DOHH2 (cell line): ENCODE measurements at regions not wholly inside any gene's neighbourhood (a gene's known extent, or its start where the extent isn't known, plus 50 kb on each side); places are given as distances from the start of the nearest gene placed in this dataset.

Source experiments
- H3F3A ChIP-seq: fragments of 200-600 bp; sonication (generic), shearing (Covaris generic); 2 replicates; pipeline ENCODE4 v1.6.0; 2016; ENCODE audit warnings: antibody characterized with exemption, mild to moderate bottlenecking; ENCODE audit not compliant: control insufficient read depth, insufficient read depth
- H3K27ac ChIP-seq: fragments of 200-600 bp; sonication (generic); 2 replicates; pipeline ENCODE4 v1.5.1; 2014; ENCODE audit warnings: low read depth, mild to moderate bottlenecking, low read length, moderate library complexity
- H3K27me3 ChIP-seq: fragments of 200-600 bp; sonication (generic); 2 replicates; pipeline ENCODE4 v1.6.1; 2014; ENCODE audit warnings: mild to moderate bottlenecking, low read length, mixed read lengths; ENCODE audit not compliant: control insufficient read depth
- H3K36me3 ChIP-seq: fragments of 200-600 bp; sonication (generic); 2 replicates; pipeline ENCODE4 v1.6.1; 2014; ENCODE audit warnings: mild to moderate bottlenecking, low read length, moderate library complexity, mixed read lengths; ENCODE audit not compliant: control insufficient read depth
- H3K4me1 ChIP-seq: fragments of 200-600 bp; sonication (generic); 2 replicates; pipeline ENCODE4 v1.6.1; 2014; ENCODE audit warnings: mild to moderate bottlenecking, low read length, mixed read lengths; ENCODE audit not compliant: control insufficient read depth
- H3K4me2 ChIP-seq: fragments of 200-600 bp; sonication (generic); 2 replicates; pipeline ENCODE4 v1.6.0; 2014; ENCODE audit warnings: mild to moderate bottlenecking, low read length, moderate library complexity
- H3K4me3 ChIP-seq: fragments of 200-600 bp; sonication (generic); 2 replicates; pipeline ENCODE4 v1.5.1; 2014; ENCODE audit warnings: mild to moderate bottlenecking, low read length, mixed read lengths
- H3K79me2 ChIP-seq: fragments of 200-600 bp; sonication (generic); 2 replicates; pipeline ENCODE4 v1.6.1; 2014; ENCODE audit warnings: mild to moderate bottlenecking, low read length, mixed read lengths; ENCODE audit not compliant: control insufficient read depth
- H3K9me2 ChIP-seq: fragments of 200-600 bp; sonication (generic); replicated peaks from 2 replicates; pipeline ENCODE4 v1.6.1; 2014; ENCODE audit warnings: mild to moderate bottlenecking, low read length, mixed read lengths; ENCODE audit not compliant: control insufficient read depth
- H3K9me3 ChIP-seq: fragments of 200-600 bp; sonication (generic); 2 replicates; pipeline ENCODE4 v1.6.1; 2014; ENCODE audit warnings: antibody characterized with exemption, low read length, mixed read lengths; ENCODE audit not compliant: control insufficient read depth, insufficient read depth
- H4K20me1 ChIP-seq: fragments of 200-600 bp; sonication (generic); 2 replicates; pipeline ENCODE4 v1.6.0; 2014; ENCODE audit warnings: low read depth, mild to moderate bottlenecking, antibody characterized with exemption, low read length, moderate library complexity; ENCODE audit not compliant: control insufficient read depth, insufficient read depth
- CTCF ChIP-seq: fragments of 200-600 bp; sonication (generic); IDR thresholded peaks from one replicate; pipeline ENCODE4 v1.5.1; 2014; ENCODE audit warnings: antibody characterized with exemption, mild to moderate bottlenecking, low read depth, low read length; ENCODE audit not compliant: poor library complexity, severe bottlenecking
- EZH2phosphoT487 ChIP-seq: fragments of 200-600 bp; sonication (generic); IDR thresholded peaks from 2 replicates; pipeline ENCODE4 v1.6.1; 2017; ENCODE audit warnings: borderline replicate concordance, mild to moderate bottlenecking, antibody characterized with exemption, low read length, moderate library complexity, mixed read lengths

- Histone ChIP-seq H4K20me1 (no peaks in the 10 kb centered on the region), H3K4me2 (no peak overlapping the region), H3K79me2 (no peaks in the 10 kb centered on the region), H3K27ac (no peak overlapping the region), H3K4me1 (no peaks in the 10 kb centered on the region), H3K27me3 (peaks cover 23% of the 10 kb centered on the region), H3F3A (no peaks in the 10 kb centered on the region), H3K9me2 (no peaks in the 10 kb centered on the region), H3K4me3 (no peak overlapping the region), H3K9me3 (no peaks in the 10 kb centered on the region), H3K36me3 (no peaks in the 10 kb centered on the region)
- TF ChIP-seq EZH2phosphoT487 (no peak), CTCF (no peak)
Observed at GRCh38 chr7:26584326-26584725, 280.1 kb downstream of the SKAP2 start.

GRCh38 chr7:26584987-26585665 lies 279.3 kb downstream of the SKAP2 start:
- TF ChIP-seq EZH2phosphoT487, result no peak
- no peak for TF ChIP-seq CTCF
- no peak overlapping the region for H3K4me2 ChIP-seq
- H3K4me3 ChIP-seq, result no peak overlapping the region
- no peaks in the 10 kb centered on the region for H4K20me1 ChIP-seq
- no peaks in the 10 kb centered on the region for H3K9me2 ChIP-seq
- H3K27me3 ChIP-seq, result peaks cover 24% of the 10 kb centered on the region
- H3K9me3 ChIP-seq, result no peaks in the 10 kb centered on the region
- no peaks in the 10 kb centered on the region for H3K79me2 ChIP-seq
- H3K27ac ChIP-seq, result no peak overlapping the region
- H3K4me1 ChIP-seq, result no peaks in the 10 kb centered on the region
- H3K36me3 ChIP-seq, result no peaks in the 10 kb centered on the region
- H3F3A ChIP-seq, result no peaks in the 10 kb centered on the region

GRCh38 chr7:26587536-26587935 lies 276.9 kb downstream of the SKAP2 start:
- Histone ChIP-seq H3K4me2 (no peak overlapping the region), H3K27ac (no peak overlapping the region), H3K27me3 (peaks cover 23% of the 10 kb centered on the region)

More at GRCh38 chr7:26587536-26587935, 276.9 kb downstream of the SKAP2 start:
- Histone ChIP-seq H3F3A (no peaks in the 10 kb centered on the region), H3K9me3 (no peaks in the 10 kb centered on the region), H3K4me3 (no peak overlapping the region), H3K79me2 (no peaks in the 10 kb centered on the region), H3K36me3 (no peaks in the 10 kb centered on the region), H3K9me2 (no peaks in the 10 kb centered on the region), H4K20me1 (no peaks in the 10 kb centered on the region), H3K4me1 (no peaks in the 10 kb centered on the region)
- no peak for TF ChIP-seq CTCF
- no peak for TF ChIP-seq EZH2phosphoT487
